ENCODE measurements at regions not wholly inside any gene's neighbourhood (a gene's known extent, or its start where the extent isn't known, plus 50 kb on each side); places are given as distances from the start of the nearest gene placed in this dataset.
"Not testable (repeated sequence)": the region's sequence is repeated elsewhere in the genome, so short reads cannot be mapped to it uniquely, and the experiment has no call there.

- DNase-seq: no peak
Observed at GRCh38 chr2:175619179-175620045, 382.7 kb downstream of the LNPK start.

GRCh38 chr2:175612280-175612679 is 389.8 kb downstream of the LNPK start:
- DNase-seq: no peak

- DNase-seq: peak; percentile 25 to 49
Observed at GRCh38 chr2:175606010-175606841, 395.8 kb downstream of the LNPK start.

- no peak for DNase-seq
Observed at GRCh38 chr2:175605640-175606009, 396.4 kb downstream of the LNPK start.

- no peak for DNase-seq
Observed at GRCh38 chr2:175601969-175602368, 400.1 kb downstream of the LNPK start.

- DNase-seq: peak in 1 of 2 donors; percentile 45
Observed at GRCh38 chr2:175599966-175600831, 401.9 kb downstream of the LNPK start.

- no peak for DNase-seq
Observed at GRCh38 chr2:175597286-175597685, 404.8 kb downstream of the LNPK start.

GRCh38 chr2:175595139-175595538 is 406.9 kb downstream of the LNPK start:
- DNase-seq: no peak

GRCh38 chr2:175593686-175594525 is 408.2 kb downstream of the LNPK start:
- not testable (repeated sequence) for DNase-seq

GRCh38 chr2:175588213-175588612 is 406.7 kb upstream of the ATP5MC3 start:
- not testable (repeated sequence) for DNase-seq

GRCh38 chr2:175585496-175585895 is 404.0 kb upstream of the ATP5MC3 start:
- no peak for DNase-seq

- DNase-seq: no peak
Observed at GRCh38 chr2:175580652-175581051, 399.1 kb upstream of the ATP5MC3 start.

- no peak for DNase-seq
Observed at GRCh38 chr2:175579646-175580045, 398.1 kb upstream of the ATP5MC3 start.

- no peak for DNase-seq
Observed at GRCh38 chr2:175577368-175577970, 396.0 kb upstream of the ATP5MC3 start.

GRCh38 chr2:175576875-175577274 is 395.4 kb upstream of the ATP5MC3 start:
- no peak for DNase-seq

GRCh38 chr2:175576270-175576669 is 394.8 kb upstream of the ATP5MC3 start:
- DNase-seq: no peak

- no peak for DNase-seq
Observed at GRCh38 chr2:175575346-175576258, 394.1 kb upstream of the ATP5MC3 start.

GRCh38 chr2:175574069-175574468 is 392.6 kb upstream of the ATP5MC3 start:
- no peak for DNase-seq

- no peak for DNase-seq
Observed at GRCh38 chr2:175571078-175571653, 389.7 kb upstream of the ATP5MC3 start.
